22Rv1 (cell line): ENCODE measurements at regions not wholly inside any gene's neighbourhood (a gene's known extent, or its start where the extent isn't known, plus 50 kb on each side); places are given as distances from the start of the nearest gene placed in this dataset.

ENCODE experiments used
- ZFX ChIP-seq: fragments of 450-650 bp; IDR thresholded peaks from 2 replicates; pipeline ENCODE4 v1.6.1; 2017; ENCODE audit warnings: antibody characterized with exemption, borderline replicate concordance
- TF ChIP-seq, protein P1 (sequence below): fragments of 450-650 bp; IDR thresholded peaks from 2 replicates; pipeline ENCODE4 v1.5.1; 2017; ENCODE audit warnings: mild to moderate bottlenecking

DNA sequence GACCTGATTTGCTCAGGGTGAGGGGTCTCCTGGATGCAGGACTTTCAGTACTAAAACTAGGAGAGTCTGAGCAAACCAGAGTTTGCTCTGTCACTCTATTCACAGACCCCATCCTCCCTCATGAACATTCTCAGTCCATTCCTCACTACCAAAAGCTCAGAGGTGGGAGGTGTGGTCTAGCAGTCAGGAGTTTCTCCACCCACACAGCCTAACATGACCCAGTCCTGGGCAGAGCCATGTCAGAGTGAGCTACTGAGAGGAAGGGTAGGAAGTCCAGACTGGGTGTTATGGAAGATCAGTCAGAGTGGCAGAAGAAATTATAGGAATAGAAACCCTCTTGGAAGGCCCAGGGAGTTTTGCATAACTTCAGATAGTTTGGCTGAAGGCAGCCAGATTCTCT, 113.3 kb upstream of the GRAMD2B start:
- TF ChIP-seq, protein P1, sequence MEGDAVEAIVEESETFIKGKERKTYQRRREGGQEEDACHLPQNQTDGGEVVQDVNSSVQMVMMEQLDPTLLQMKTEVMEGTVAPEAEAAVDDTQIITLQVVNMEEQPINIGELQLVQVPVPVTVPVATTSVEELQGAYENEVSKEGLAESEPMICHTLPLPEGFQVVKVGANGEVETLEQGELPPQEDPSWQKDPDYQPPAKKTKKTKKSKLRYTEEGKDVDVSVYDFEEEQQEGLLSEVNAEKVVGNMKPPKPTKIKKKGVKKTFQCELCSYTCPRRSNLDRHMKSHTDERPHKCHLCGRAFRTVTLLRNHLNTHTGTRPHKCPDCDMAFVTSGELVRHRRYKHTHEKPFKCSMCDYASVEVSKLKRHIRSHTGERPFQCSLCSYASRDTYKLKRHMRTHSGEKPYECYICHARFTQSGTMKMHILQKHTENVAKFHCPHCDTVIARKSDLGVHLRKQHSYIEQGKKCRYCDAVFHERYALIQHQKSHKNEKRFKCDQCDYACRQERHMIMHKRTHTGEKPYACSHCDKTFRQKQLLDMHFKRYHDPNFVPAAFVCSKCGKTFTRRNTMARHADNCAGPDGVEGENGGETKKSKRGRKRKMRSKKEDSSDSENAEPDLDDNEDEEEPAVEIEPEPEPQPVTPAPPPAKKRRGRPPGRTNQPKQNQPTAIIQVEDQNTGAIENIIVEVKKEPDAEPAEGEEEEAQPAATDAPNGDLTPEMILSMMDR, result no peak
- TF ChIP-seq ZFX, result no peak
